Thyroid gland (tissue), 4 donors: ENCODE measurements at regions not wholly inside any gene's neighbourhood (a gene's known extent, or its start where the extent isn't known, plus 50 kb on each side); places are given as distances from the start of the nearest gene placed in this dataset.

ENCODE experiments used
- POLR2A ChIP-seq, 2 donors: fragments of 450-650 bp; IDR thresholded peaks; one replicate each; pipeline ENCODE4 v1.6.1; 2017; ENCODE audit warnings: antibody characterized with exemption in 2 of 2, mild to moderate bottlenecking in 2 of 2, moderate library complexity in 1 of 2
- TF ChIP-seq, protein P1 (sequence below), 6 experiments: fragments of 200-600 bp in 3 of 6; fragments of 450-650 bp in 3 of 6; sonication (generic) in 3 of 6; IDR thresholded peaks; one replicate each; pipeline ENCODE4 v1.5.1; 2016 to 2019; ENCODE audit warnings: antibody characterized with exemption in 6 of 6, mild to moderate bottlenecking in 2 of 6, inconsistent platforms in 1 of 6, moderate library complexity in 1 of 6

DNA sequence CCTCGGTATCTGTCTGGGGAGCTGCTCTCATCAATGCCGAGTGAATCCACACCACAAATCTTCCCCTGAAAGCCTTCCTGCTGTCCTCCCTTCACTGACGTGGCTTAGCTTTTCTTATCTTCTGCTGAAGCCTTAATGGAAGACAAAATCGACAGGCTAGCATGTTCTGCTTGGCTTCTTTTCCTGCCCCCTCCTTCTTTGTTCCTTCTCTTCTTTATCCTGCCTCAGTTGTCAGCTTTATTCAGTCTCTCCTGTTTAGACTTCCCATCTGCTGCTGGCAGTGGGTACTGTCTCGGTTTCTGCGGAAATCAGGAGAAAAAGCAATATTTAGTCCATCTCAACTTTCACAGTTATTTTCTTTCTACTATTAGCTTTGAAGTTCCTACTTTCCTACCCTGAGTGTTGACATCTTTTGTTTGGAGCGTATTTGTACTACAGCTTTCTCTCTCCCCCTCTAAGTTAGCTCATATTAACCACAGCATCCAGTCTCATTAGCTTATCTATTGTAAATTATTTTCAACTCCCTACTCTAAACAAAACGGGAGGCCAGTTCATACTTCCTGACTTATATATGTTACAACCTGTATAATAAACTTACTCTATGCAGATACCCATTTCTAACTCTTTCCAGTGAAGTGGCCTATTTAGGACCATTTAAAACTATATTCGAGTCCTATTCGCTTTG lies 226.0 kb downstream of the DACT1 start:
- TF ChIP-seq, protein P1, sequence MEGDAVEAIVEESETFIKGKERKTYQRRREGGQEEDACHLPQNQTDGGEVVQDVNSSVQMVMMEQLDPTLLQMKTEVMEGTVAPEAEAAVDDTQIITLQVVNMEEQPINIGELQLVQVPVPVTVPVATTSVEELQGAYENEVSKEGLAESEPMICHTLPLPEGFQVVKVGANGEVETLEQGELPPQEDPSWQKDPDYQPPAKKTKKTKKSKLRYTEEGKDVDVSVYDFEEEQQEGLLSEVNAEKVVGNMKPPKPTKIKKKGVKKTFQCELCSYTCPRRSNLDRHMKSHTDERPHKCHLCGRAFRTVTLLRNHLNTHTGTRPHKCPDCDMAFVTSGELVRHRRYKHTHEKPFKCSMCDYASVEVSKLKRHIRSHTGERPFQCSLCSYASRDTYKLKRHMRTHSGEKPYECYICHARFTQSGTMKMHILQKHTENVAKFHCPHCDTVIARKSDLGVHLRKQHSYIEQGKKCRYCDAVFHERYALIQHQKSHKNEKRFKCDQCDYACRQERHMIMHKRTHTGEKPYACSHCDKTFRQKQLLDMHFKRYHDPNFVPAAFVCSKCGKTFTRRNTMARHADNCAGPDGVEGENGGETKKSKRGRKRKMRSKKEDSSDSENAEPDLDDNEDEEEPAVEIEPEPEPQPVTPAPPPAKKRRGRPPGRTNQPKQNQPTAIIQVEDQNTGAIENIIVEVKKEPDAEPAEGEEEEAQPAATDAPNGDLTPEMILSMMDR (IDR thresholded peaks at IDR 0.05) = no peak
- TF ChIP-seq POLR2A (IDR thresholded peaks at IDR 0.05) = no peak
